ENCODE measurements at regions not wholly inside any gene's neighbourhood (a gene's known extent, or its start where the extent isn't known, plus 50 kb on each side); places are given as distances from the start of the nearest gene placed in this dataset.

GRCh38 chr15:92808598-92809063 lies 91.5 kb upstream of the CHD2 start:
- H4K20me1 ChIP-seq (ENCODE audit: control insufficient read depth, insufficient read depth, low read depth, low read length): no peaks in the 10 kb centered on the region
- H3K4me3 ChIP-seq (ENCODE audit: low read length): peak overlapping the region; percentile 70
- H3K9me3 ChIP-seq (ENCODE audit: control insufficient read depth, insufficient read depth, low read length): no peaks in the 10 kb centered on the region
- no peak for TF ChIP-seq EZH2phosphoT487 (IDR thresholded peaks at IDR 0.05; ENCODE audit: borderline replicate concordance, low read length)
- TF ChIP-seq, protein P1, sequence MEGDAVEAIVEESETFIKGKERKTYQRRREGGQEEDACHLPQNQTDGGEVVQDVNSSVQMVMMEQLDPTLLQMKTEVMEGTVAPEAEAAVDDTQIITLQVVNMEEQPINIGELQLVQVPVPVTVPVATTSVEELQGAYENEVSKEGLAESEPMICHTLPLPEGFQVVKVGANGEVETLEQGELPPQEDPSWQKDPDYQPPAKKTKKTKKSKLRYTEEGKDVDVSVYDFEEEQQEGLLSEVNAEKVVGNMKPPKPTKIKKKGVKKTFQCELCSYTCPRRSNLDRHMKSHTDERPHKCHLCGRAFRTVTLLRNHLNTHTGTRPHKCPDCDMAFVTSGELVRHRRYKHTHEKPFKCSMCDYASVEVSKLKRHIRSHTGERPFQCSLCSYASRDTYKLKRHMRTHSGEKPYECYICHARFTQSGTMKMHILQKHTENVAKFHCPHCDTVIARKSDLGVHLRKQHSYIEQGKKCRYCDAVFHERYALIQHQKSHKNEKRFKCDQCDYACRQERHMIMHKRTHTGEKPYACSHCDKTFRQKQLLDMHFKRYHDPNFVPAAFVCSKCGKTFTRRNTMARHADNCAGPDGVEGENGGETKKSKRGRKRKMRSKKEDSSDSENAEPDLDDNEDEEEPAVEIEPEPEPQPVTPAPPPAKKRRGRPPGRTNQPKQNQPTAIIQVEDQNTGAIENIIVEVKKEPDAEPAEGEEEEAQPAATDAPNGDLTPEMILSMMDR (IDR thresholded peaks at IDR 0.05; ENCODE audit: low read depth, low read length, poor library complexity, severe bottlenecking): no peak
- no peaks in the 10 kb centered on the region; the same call in 1 of the 2 replicates for H3K36me3 ChIP-seq (ENCODE audit: control insufficient read depth, low read length)
- peaks cover 20% of the 10 kb centered on the region for H3F3A ChIP-seq (ENCODE audit: control insufficient read depth, insufficient read depth)
- peaks cover 49% of the 10 kb centered on the region for H3K4me1 ChIP-seq (ENCODE audit: control insufficient read depth, low read length)
- peak overlapping the region; percentile 68 for H3K4me2 ChIP-seq (ENCODE audit: low read length)
- peaks cover 31% of the 10 kb centered on the region for H3K79me2 ChIP-seq (ENCODE audit: control insufficient read depth, low read length)
- peak overlapping the region; percentile 78 for H3K27ac ChIP-seq (ENCODE audit: low read depth, low read length)
- H3K27me3 ChIP-seq (ENCODE audit: control insufficient read depth, low read length): no peaks in the 10 kb centered on the region
- no peaks in the 10 kb centered on the region for H3K9me2 ChIP-seq (replicated peaks; ENCODE audit: control insufficient read depth, low read length)

- Histone ChIP-seq H3K36me3 (ENCODE audit: control insufficient read depth, low read length) (no peaks in the 10 kb centered on the region; the same call in 1 of the 2 replicates), H3F3A (ENCODE audit: control insufficient read depth, insufficient read depth) (peaks cover 20% of the 10 kb centered on the region), H3K4me1 (ENCODE audit: control insufficient read depth, low read length) (peaks cover 45% of the 10 kb centered on the region)
These were observed 90.9 kb upstream of the CHD2 start for GRCh38 chr15:92809064-92809879.

GRCh38 chr15:92809880-92810361 lies 90.2 kb upstream of the CHD2 start:
- H4K20me1 ChIP-seq (ENCODE audit: control insufficient read depth, insufficient read depth, low read depth, low read length): no peaks in the 10 kb centered on the region
- H3F3A ChIP-seq (ENCODE audit: control insufficient read depth, insufficient read depth): peaks cover 20% of the 10 kb centered on the region
- H3K9me3 ChIP-seq (ENCODE audit: control insufficient read depth, insufficient read depth, low read length): no peaks in the 10 kb centered on the region
- TF ChIP-seq, protein P1 (IDR thresholded peaks at IDR 0.05; ENCODE audit: low read depth, low read length, poor library complexity, severe bottlenecking): no peak
- no peak for TF ChIP-seq EZH2phosphoT487 (IDR thresholded peaks at IDR 0.05; ENCODE audit: borderline replicate concordance, low read length)
- peak overlapping the region; percentile 96 for H3K27ac ChIP-seq (ENCODE audit: low read depth, low read length)
- no peaks in the 10 kb centered on the region; the same call in 1 of the 2 replicates for H3K36me3 ChIP-seq (ENCODE audit: control insufficient read depth, low read length)
- peaks cover 31% of the 10 kb centered on the region for H3K79me2 ChIP-seq (ENCODE audit: control insufficient read depth, low read length)
- peak overlapping the region; percentile 64 for H3K4me2 ChIP-seq (ENCODE audit: low read length)
- H3K27me3 ChIP-seq (ENCODE audit: control insufficient read depth, low read length): no peaks in the 10 kb centered on the region
- H3K4me1 ChIP-seq (ENCODE audit: control insufficient read depth, low read length): peaks cover 43% of the 10 kb centered on the region
- peak overlapping the region; percentile 70 for H3K4me3 ChIP-seq (ENCODE audit: low read length)
- H3K9me2 ChIP-seq (replicated peaks; ENCODE audit: control insufficient read depth, low read length): no peaks in the 10 kb centered on the region

More at GRCh38 chr15:92809064-92809879, 90.9 kb upstream of the CHD2 start:
- no peak for TF ChIP-seq EZH2phosphoT487 (IDR thresholded peaks at IDR 0.05; ENCODE audit: borderline replicate concordance, low read length)
- TF ChIP-seq, protein P1 (IDR thresholded peaks at IDR 0.05; ENCODE audit: low read depth, low read length, poor library complexity, severe bottlenecking): peak; percentile 86
- H3K27ac ChIP-seq (ENCODE audit: low read depth, low read length): peak overlapping the region; percentile 96
- H3K4me3 ChIP-seq (ENCODE audit: low read length): peak overlapping the region; percentile 70
- no peaks in the 10 kb centered on the region for H4K20me1 ChIP-seq (ENCODE audit: control insufficient read depth, insufficient read depth, low read depth, low read length)
- H3K4me2 ChIP-seq (ENCODE audit: low read length): peak overlapping the region; percentile 68
- peaks cover 31% of the 10 kb centered on the region for H3K79me2 ChIP-seq (ENCODE audit: control insufficient read depth, low read length)
- no peaks in the 10 kb centered on the region for H3K27me3 ChIP-seq (ENCODE audit: control insufficient read depth, low read length)
- H3K9me3 ChIP-seq (ENCODE audit: control insufficient read depth, insufficient read depth, low read length): no peaks in the 10 kb centered on the region
- no peaks in the 10 kb centered on the region for H3K9me2 ChIP-seq (replicated peaks; ENCODE audit: control insufficient read depth, low read length)

Measured in DOHH2 (cell line).